ENCODE measurements at regions not wholly inside any gene's neighbourhood (a gene's known extent, or its start where the extent isn't known, plus 50 kb on each side); places are given as distances from the start of the nearest gene placed in this dataset.

GRCh38 chr6:167699141-167699931 is 127.4 kb upstream of the AFDN start:
- Histone ChIP-seq H3K4me1 (ENCODE audit: low read depth) (peaks cover 7% of the 10 kb centered on the region), H3K27ac (peak overlapping the region; percentile 8), H3K4me3 (no peak overlapping the region), H3K36me3 (no peaks in the 10 kb centered on the region), H3K27me3 (no peaks in the 10 kb centered on the region), H3K9me3 (ENCODE audit: low read depth) (no peaks in the 10 kb centered on the region)
- DNase-seq (ENCODE audit: low read depth in 1 of 2, low spot score in 1 of 2): peak in 1 of 2 donors; percentile 71
- TF ChIP-seq CTCF (IDR thresholded peaks at IDR 0.05; ENCODE audit: low read depth, low read length): no peak

GRCh38 chr6:167700199-167700598 is 126.5 kb upstream of the AFDN start:
- H3K4me1 ChIP-seq (ENCODE audit: low read depth): peaks cover 7% of the 10 kb centered on the region
- H3K4me3 ChIP-seq: no peak overlapping the region
- no peaks in the 10 kb centered on the region for H3K9me3 ChIP-seq (ENCODE audit: low read depth)
- no peaks in the 10 kb centered on the region for H3K36me3 ChIP-seq
- no peak for DNase-seq (ENCODE audit: low read depth in 1 of 2, low spot score in 1 of 2)
- no peak for TF ChIP-seq CTCF (IDR thresholded peaks at IDR 0.05; ENCODE audit: low read depth, low read length)
- H3K27me3 ChIP-seq: no peaks in the 10 kb centered on the region
- H3K27ac ChIP-seq: no peak overlapping the region

- no peak overlapping the region for H3K4me3 ChIP-seq
- no peaks in the 10 kb centered on the region for H3K27me3 ChIP-seq
- no peak for DNase-seq (ENCODE audit: low read depth in 1 of 2, low spot score in 1 of 2)
- H3K4me1 ChIP-seq (ENCODE audit: low read depth): peaks cover 7% of the 10 kb centered on the region
- no peaks in the 10 kb centered on the region for H3K36me3 ChIP-seq
- H3K27ac ChIP-seq: no peak overlapping the region
- H3K9me3 ChIP-seq (ENCODE audit: low read depth): no peaks in the 10 kb centered on the region
- TF ChIP-seq CTCF (IDR thresholded peaks at IDR 0.05; ENCODE audit: low read depth, low read length): no peak
Measured at GRCh38 chr6:167701010-167701409, 125.7 kb upstream of the AFDN start.

GRCh38 chr6:167702241-167702827 is 124.4 kb upstream of the AFDN start:
- H3K27ac ChIP-seq: no peak overlapping the region
- no peaks in the 10 kb centered on the region for H3K36me3 ChIP-seq
- H3K9me3 ChIP-seq (ENCODE audit: low read depth): no peaks in the 10 kb centered on the region
- DNase-seq (ENCODE audit: low read depth in 1 of 2, low spot score in 1 of 2): no peak
- no peak overlapping the region for H3K4me3 ChIP-seq
- TF ChIP-seq CTCF (IDR thresholded peaks at IDR 0.05; ENCODE audit: low read depth, low read length): no peak
- peaks cover 7% of the 10 kb centered on the region for H3K4me1 ChIP-seq (ENCODE audit: low read depth)
- no peaks in the 10 kb centered on the region for H3K27me3 ChIP-seq

- no peaks in the 10 kb centered on the region for H3K36me3 ChIP-seq
- H3K9me3 ChIP-seq (ENCODE audit: low read depth): no peaks in the 10 kb centered on the region
- no peak for DNase-seq (ENCODE audit: low read depth in 1 of 2, low spot score in 1 of 2)
- TF ChIP-seq CTCF (IDR thresholded peaks at IDR 0.05; ENCODE audit: low read depth, low read length): no peak
- H3K4me1 ChIP-seq (ENCODE audit: low read depth): peaks cover 7% of the 10 kb centered on the region
- H3K4me3 ChIP-seq: no peak overlapping the region
- no peaks in the 10 kb centered on the region for H3K27me3 ChIP-seq
- H3K27ac ChIP-seq: no peak overlapping the region
Measured at GRCh38 chr6:167703347-167703746, 123.4 kb upstream of the AFDN start.
